GM20000 (cell line): ENCODE measurements at regions not wholly inside any gene's neighbourhood (a gene's known extent, or its start where the extent isn't known, plus 50 kb on each side); places are given as distances from the start of the nearest gene placed in this dataset.

Experiments
- DNase-seq: peaks from one replicate; pipeline ENCODE4 v3.0.0; 2012; ENCODE audit warnings: low spot score
- CTCF ChIP-seq: IDR thresholded peaks from 2 replicates; pipeline ENCODE4 v1.5.1; 2012; ENCODE audit warnings: mild to moderate bottlenecking, control low read depth; ENCODE audit errors: extremely low read depth, missing control alignments

GRCh38 chr13:47004027-47004426 is 107.2 kb upstream of the HTR2A start:
- no peak for DNase-seq
- TF ChIP-seq CTCF, result no peak

GRCh38 chr13:47000165-47000564 is 103.3 kb upstream of the HTR2A start:
- no peak for DNase-seq

GRCh38 chr13:46996316-46997030 is 99.6 kb upstream of the HTR2A start:
- no peak for DNase-seq
- TF ChIP-seq CTCF, result no peak

More at GRCh38 chr13:47000165-47000564, 103.3 kb upstream of the HTR2A start:
- TF ChIP-seq CTCF, result no peak

GRCh38 chr13:46995874-46996273 is 99.0 kb upstream of the HTR2A start:
- no peak for TF ChIP-seq CTCF
- DNase-seq, result peak; percentile 34

- no peak for TF ChIP-seq CTCF
- DNase-seq, result no peak
Observed at GRCh38 chr13:46994492-46994891, 97.6 kb upstream of the HTR2A start.

GRCh38 chr13:46992383-46992952 is 95.6 kb upstream of the HTR2A start:
- TF ChIP-seq CTCF, result peak; percentile 12
- peak; percentile 16 for DNase-seq

GRCh38 chr13:46983881-46984280 is 87.0 kb upstream of the HTR2A start:
- DNase-seq, result peak; percentile 42
- no peak for TF ChIP-seq CTCF
